ENCODE measurements at regions not wholly inside any gene's neighbourhood (a gene's known extent, or its start where the extent isn't known, plus 50 kb on each side); places are given as distances from the start of the nearest gene placed in this dataset.

GRCh38 chr4:34679228-34679627 lies 1565.1 kb downstream of the ARAP2 start:
- no TSS peak for BruUV-seq (replicated peaks)
- Histone ChIP-seq H3K36me3 (ENCODE audit: control insufficient read depth, insufficient read depth, low read length) (no peaks in the 10 kb centered on the region), H3K27ac (ENCODE audit: low read length) (no peak overlapping the region), H3K27me3 (ENCODE audit: control insufficient read depth, insufficient read depth, low read length) (no peaks in the 10 kb centered on the region), H3K4me3 (ENCODE audit: low read depth in 2 of 2, low read length in 2 of 2) (no peak overlapping the region), H3K9me3 (ENCODE audit: control insufficient read depth, insufficient read depth, low read depth, low read length) (no peaks in the 10 kb centered on the region), H3K4me1 (ENCODE audit: control insufficient read depth, insufficient read depth, low read length) (no peaks in the 10 kb centered on the region)
- in situ Hi-C loops (cut with HindIII; ENCODE audit: low pct_unique_long_range_greater_than_20kb, low sequenced_read_pairs) (no loop called here), intact Hi-C loops (cut with micrococcal nuclease; ENCODE audit: unreplicated experiment) (no loop called here)
- ChIA-PET POLR2A (no interaction called here), CTCF (no interaction called here)
- no peak for DNase-seq (ENCODE audit: low read depth, low spot score)
- no peak for ATAC-seq
- TF ChIP-seq TCF7L2 (IDR thresholded peaks at IDR 0.05; ENCODE audit: low read depth, low read length) (no peak), SIN3A (IDR thresholded peaks at IDR 0.05; ENCODE audit: borderline replicate concordance, insufficient read depth, low read depth, low read length) (no peak), POLR2AphosphoS5 (IDR thresholded peaks at IDR 0.05; ENCODE audit: low read depth, low read length) (no peak), REST (IDR thresholded peaks at IDR 0.05; ENCODE audit: insufficient read depth in 1 of 2, low read depth in 2 of 2, low read length in 1 of 2) (no peak)

GRCh38 chr4:34709564-34709963 lies 1534.8 kb downstream of the ARAP2 start:
- no peak for DNase-seq (ENCODE audit: low read depth, low spot score)
- Histone ChIP-seq H3K27ac (ENCODE audit: low read length) (no peak overlapping the region), H3K36me3 (ENCODE audit: control insufficient read depth, insufficient read depth, low read length) (no peaks in the 10 kb centered on the region), H3K27me3 (ENCODE audit: control insufficient read depth, insufficient read depth, low read length) (no peaks in the 10 kb centered on the region), H3K4me3 (ENCODE audit: low read depth in 2 of 2, low read length in 2 of 2) (no peak overlapping the region), H3K4me1 (ENCODE audit: control insufficient read depth, insufficient read depth, low read length) (no peaks in the 10 kb centered on the region), H3K9me3 (ENCODE audit: control insufficient read depth, insufficient read depth, low read depth, low read length) (no peaks in the 10 kb centered on the region)
- in situ Hi-C loops (cut with HindIII; ENCODE audit: low pct_unique_long_range_greater_than_20kb, low sequenced_read_pairs) (no loop called here), intact Hi-C loops (cut with micrococcal nuclease; ENCODE audit: unreplicated experiment) (no loop called here)
- ChIA-PET CTCF (no interaction called here), POLR2A (no interaction called here)
- no peak for TF ChIP-seq REST (IDR thresholded peaks at IDR 0.05; ENCODE audit: insufficient read depth in 1 of 2, low read depth in 2 of 2, low read length in 1 of 2)
- TF ChIP-seq POLR2AphosphoS5 (IDR thresholded peaks at IDR 0.05; ENCODE audit: low read depth, low read length): no peak
- no peak for TF ChIP-seq CTCF (IDR thresholded peaks at IDR 0.05)
- no peak for TF ChIP-seq SIN3A (IDR thresholded peaks at IDR 0.05; ENCODE audit: borderline replicate concordance, insufficient read depth, low read depth, low read length)
- TF ChIP-seq TCF7L2 (IDR thresholded peaks at IDR 0.05; ENCODE audit: low read depth, low read length): no peak
- no peak for ATAC-seq
- no TSS peak for BruUV-seq (replicated peaks)

Measured in Panc1 (cell line).